ENCODE measurements at regions not wholly inside any gene's neighbourhood (a gene's known extent, or its start where the extent isn't known, plus 50 kb on each side); places are given as distances from the start of the nearest gene placed in this dataset.

- Histone ChIP-seq H3K4me2 (ENCODE audit: control insufficient read depth, extremely low read depth, insufficient read depth, low read depth, low read length) (no peak overlapping the region), H3K9me3 (ENCODE audit: control insufficient read depth, low read depth, low read length) (no peaks in the 10 kb centered on the region), H3K9me1 (ENCODE audit: control insufficient read depth, extremely low read depth, insufficient read depth, low read length) (no peaks in the 10 kb centered on the region), H2AFZ (ENCODE audit: control insufficient read depth, low read length) (no peak overlapping the region), H4K20me1 (ENCODE audit: control insufficient read depth, extremely low read depth, insufficient read depth, low read length) (no peaks in the 10 kb centered on the region), H3K36me3 (ENCODE audit: control insufficient read depth in 2 of 2, extremely low read depth in 1 of 2, insufficient read depth in 2 of 2, low read length in 2 of 2) (no peaks in the 10 kb centered on the region), H3K79me2 (ENCODE audit: control insufficient read depth, insufficient read depth, low read length) (no peaks in the 10 kb centered on the region), H3K4me1 (ENCODE audit: control insufficient read depth, extremely low read depth, insufficient read depth, low read length) (no peaks in the 10 kb centered on the region), H3K9ac (ENCODE audit: control insufficient read depth, extremely low read depth, insufficient read depth, low read length) (no peak overlapping the region), H3K27me3 (ENCODE audit: control insufficient read depth, extremely low read depth, insufficient read depth, low read length) (no peaks in the 10 kb centered on the region), H3K27ac (ENCODE audit: control insufficient read depth, insufficient read depth, low read length) (no peak overlapping the region), H3K4me3 (ENCODE audit: control insufficient read depth in 2 of 3, extremely low read depth in 1 of 3, insufficient read depth in 2 of 3, low read depth in 1 of 3, low read length in 3 of 3) (no peak overlapping the region)
- dilution Hi-C loops (cut with MboI; ENCODE audit: extremely low pct_ligation_motif_present, low sequenced_read_pairs): no loop called here
- DNase-seq (ENCODE audit: low read depth, low spot score): no peak
- no peak for TF ChIP-seq CTCF (optimal IDR thresholded peaks at IDR 0.05 in 1 of 3, IDR thresholded peaks at IDR 0.05 in 1 of 3, conservative IDR thresholded peaks at IDR 0.05 in 1 of 3; ENCODE audit: extremely low read depth in 1 of 3, insufficient read depth in 2 of 3, low read length in 3 of 3)
- TF ChIP-seq EZH2 (IDR thresholded peaks at IDR 0.05; ENCODE audit: low read length): no peak
- FAIRE-seq: no peak
Observed at GRCh38 chr10:8499312-8499711, 444.8 kb downstream of the GATA3 start.

- no peak for FAIRE-seq
- Histone ChIP-seq H3K4me2 (ENCODE audit: control insufficient read depth, extremely low read depth, insufficient read depth, low read depth, low read length) (no peak overlapping the region), H3K4me3 (ENCODE audit: control insufficient read depth in 2 of 3, extremely low read depth in 1 of 3, insufficient read depth in 2 of 3, low read depth in 1 of 3, low read length in 3 of 3) (no peak overlapping the region), H2AFZ (ENCODE audit: control insufficient read depth, low read length) (no peak overlapping the region), H4K20me1 (ENCODE audit: control insufficient read depth, extremely low read depth, insufficient read depth, low read length) (no peaks in the 10 kb centered on the region), H3K9ac (ENCODE audit: control insufficient read depth, extremely low read depth, insufficient read depth, low read length) (no peak overlapping the region), H3K27ac (ENCODE audit: control insufficient read depth, insufficient read depth, low read length) (no peak overlapping the region), H3K27me3 (ENCODE audit: control insufficient read depth, extremely low read depth, insufficient read depth, low read length) (no peaks in the 10 kb centered on the region), H3K79me2 (ENCODE audit: control insufficient read depth, insufficient read depth, low read length) (no peaks in the 10 kb centered on the region), H3K4me1 (ENCODE audit: control insufficient read depth, extremely low read depth, insufficient read depth, low read length) (no peaks in the 10 kb centered on the region), H3K9me3 (ENCODE audit: control insufficient read depth, low read depth, low read length) (no peaks in the 10 kb centered on the region), H3K36me3 (ENCODE audit: control insufficient read depth in 2 of 2, extremely low read depth in 1 of 2, insufficient read depth in 2 of 2, low read length in 2 of 2) (no peaks in the 10 kb centered on the region), H3K9me1 (ENCODE audit: control insufficient read depth, extremely low read depth, insufficient read depth, low read length) (no peaks in the 10 kb centered on the region)
- dilution Hi-C loops (cut with MboI; ENCODE audit: extremely low pct_ligation_motif_present, low sequenced_read_pairs): no loop called here
- no peak for TF ChIP-seq EZH2 (IDR thresholded peaks at IDR 0.05; ENCODE audit: low read length)
- no peak for TF ChIP-seq CTCF (optimal IDR thresholded peaks at IDR 0.05 in 1 of 3, IDR thresholded peaks at IDR 0.05 in 1 of 3, conservative IDR thresholded peaks at IDR 0.05 in 1 of 3; ENCODE audit: extremely low read depth in 1 of 3, insufficient read depth in 2 of 3, low read length in 3 of 3)
- no peak for DNase-seq (ENCODE audit: low read depth, low spot score)
Observed at GRCh38 chr10:8499752-8500390, 445.4 kb downstream of the GATA3 start.
